CD4-positive, alpha-beta T cell treated with Interleukin-15 for 4 hours (primary cell): ENCODE measurements at regions not wholly inside any gene's neighbourhood (a gene's known extent, or its start where the extent isn't known, plus 50 kb on each side); places are given as distances from the start of the nearest gene placed in this dataset.

ENCODE experiments used
- DNase-seq: peaks from one replicate; pipeline ENCODE4 v3.0.0-alpha.2; 2020; ENCODE audit warnings: low spot score

DNA sequence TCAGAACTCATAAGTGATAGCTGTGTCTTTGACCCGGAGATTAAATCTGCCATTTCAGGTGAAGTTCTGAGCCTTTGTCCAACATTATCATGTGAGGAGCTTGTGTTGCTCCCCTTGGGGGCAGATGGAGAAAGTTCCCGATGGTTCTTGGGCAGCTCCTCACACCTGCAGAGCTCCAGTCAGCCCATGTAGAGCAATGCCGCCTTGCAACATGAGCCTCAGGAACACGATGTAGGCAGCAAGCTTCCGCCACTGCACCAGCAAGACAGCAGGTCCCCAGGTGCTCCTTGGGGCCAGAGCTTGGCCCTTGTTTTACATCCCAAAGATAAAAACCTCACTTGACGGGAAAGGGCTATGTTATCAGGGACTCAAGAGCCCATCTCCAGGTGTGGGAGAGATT, 292.7 kb downstream of the IRX1 start:
- DNase-seq = no peak

DNA sequence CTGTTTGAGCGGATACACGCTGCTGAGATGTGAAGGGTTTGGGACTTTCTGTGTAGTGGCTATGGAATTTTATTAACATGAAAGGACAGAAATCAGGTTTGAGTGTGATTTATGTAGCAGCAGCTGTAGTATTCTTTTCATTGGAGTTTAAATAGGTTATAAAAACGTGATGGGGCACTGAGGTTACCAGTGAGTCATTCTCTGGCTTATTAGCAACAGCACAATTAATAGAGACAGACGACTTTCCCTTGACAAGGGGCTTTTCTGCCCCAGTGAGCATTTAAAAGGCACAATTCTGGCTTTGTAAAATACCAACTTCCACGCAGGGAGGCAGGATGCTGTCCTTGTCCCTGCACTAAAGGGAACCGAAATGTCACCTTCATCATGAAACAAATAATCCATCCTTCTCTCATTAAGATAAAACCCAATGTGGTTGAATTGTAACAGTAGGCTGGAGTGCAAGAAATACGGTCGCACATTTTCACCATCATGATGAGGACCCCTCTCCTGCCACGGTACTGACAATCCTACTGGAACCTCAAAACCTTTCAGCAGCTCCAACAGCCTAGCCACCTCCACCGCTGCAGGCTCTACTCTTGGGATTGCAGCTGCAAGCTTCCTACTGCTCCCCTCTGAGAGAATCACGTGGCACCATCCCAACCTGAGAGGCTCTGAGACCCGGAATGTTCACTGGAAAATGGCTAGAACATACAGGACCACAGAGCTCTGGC, 293.9 kb downstream of the IRX1 start:
- DNase-seq = no peak

DNA sequence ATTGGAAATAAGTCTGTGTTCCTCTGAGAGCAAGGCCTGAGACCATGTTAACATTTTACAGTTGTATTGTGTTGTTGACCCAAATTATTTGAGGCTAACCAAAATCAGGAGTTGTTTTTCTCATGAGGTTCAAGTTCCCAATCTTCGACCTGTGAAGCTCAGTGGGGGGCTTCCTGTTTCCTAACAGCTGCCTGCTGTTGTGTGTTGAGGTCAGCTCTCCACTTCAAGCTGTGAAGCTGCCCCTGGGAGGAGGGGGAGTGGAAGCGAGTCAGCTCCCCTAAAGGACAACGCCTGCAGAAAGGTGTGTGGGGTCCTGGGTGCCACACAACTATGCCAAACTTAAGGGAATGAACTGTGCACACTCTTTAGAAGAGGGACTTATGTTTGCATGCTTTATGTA, 295.5 kb downstream of the IRX1 start:
- no peak for DNase-seq

DNA sequence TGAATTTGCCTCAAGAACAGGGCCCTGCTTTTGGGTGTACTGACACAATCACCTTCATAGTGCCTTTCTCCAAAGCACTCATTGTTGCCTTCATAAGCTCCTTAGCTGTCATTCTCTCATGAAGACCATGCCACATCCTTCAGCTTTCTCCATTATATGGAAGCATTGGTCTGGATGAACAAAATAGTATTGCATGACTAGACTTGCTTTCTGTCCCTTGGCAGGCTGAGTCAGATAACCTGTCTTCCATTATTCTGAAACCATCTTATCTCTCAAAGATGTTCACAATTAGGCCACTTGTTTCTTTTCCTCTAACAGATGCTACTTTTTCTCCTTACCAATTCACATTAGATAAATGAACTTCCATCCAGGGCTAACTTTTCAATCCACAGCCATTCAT, 297.9 kb downstream of the IRX1 start:
- no peak for DNase-seq

DNA sequence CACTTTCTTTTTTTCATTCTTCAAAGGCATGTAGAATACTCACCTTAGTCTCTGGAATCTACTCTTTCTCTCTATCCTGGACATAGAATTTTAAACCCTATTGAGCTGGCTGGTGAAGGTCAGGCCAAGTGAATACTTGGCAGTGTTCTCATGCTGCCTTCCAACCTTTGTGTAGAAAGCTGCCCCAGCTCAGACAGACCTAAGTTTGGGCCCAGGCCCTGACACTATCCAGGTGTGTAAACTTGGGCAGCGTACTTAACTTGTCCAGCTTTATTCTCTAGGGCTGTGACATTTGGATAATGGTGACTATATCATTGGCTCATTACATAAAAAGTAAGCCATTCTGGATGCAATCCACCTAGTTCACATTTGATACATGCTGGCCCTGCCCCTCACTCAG, 298.3 kb downstream of the IRX1 start:
- no peak for DNase-seq

DNA sequence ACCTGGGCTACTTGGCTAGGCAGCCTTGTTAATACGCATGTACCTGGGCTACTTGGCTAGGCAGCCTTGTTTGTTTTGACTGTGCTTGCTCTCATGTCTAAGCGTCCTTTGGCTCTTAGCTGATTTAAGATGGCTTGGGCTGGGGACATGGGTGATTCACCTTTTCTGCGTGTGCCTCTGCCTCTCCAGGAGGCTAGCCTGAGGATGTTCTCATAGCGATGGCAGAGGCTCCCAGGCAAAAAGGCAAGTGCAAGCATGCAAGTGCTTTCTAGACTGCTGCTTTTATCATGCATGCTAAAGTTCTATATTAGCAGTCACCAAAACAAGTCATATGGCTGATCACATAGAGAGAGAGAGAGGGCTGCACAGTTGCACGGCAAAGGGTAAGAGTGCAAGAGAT, 300.5 kb downstream of the IRX1 start:
- no peak for DNase-seq

DNA sequence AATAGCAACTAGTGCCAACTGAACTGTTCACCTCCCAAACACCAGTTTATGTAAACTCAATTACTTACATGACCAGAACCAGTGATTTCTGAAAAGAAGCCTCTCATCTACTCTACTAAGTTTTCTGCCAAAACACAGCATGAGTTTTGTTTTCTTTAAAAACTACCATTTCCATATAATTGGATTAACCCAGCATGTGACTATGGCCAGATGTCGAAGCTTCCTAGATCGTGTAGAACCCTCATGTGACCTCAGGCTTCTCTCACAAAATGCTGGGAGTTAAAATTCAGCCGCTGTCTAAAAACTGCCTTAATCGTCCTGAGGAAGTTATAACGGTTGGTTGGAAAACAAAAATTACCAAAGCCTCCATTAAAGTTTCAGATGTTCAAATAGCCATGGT, 303.5 kb downstream of the IRX1 start:
- DNase-seq = no peak

DNA sequence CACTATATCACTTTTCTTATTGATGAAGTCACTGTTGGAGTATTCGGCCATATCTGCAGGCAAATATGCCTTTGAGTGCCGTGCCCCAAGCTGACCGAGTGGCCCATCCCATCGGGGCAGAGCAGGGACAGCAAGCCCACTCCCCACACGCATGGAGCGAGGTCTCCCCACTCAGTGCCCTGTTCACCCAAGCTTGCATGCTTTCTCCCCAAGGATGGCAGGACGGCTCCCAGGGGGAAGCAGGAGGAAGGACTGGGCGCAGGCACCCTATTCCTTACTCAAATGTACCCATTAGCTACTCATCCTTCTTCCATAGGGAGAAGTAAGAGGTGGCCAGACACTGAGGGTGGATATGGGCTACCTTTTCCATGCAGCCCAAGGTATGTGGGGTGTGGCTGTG, 309.0 kb downstream of the IRX1 start:
- DNase-seq = no peak

DNA sequence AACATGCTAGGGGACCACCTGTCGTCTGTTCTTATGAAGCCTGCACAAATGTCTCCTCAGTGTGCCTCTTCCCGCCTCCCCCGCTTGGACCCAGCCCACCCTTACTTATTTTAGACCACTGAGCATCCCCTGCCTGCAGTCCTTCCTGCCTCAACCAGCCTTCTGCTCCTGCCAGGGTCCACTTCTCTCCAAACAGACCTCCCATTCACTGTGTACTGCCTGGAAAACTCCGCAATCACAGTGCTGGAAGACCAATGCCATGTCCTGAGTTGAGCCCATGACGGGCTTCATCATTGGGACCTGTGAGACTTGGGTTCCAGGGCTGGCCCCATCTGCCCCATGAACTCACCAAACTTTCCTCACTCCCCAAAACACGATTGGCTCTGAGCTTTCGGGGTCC, 309.4 kb downstream of the IRX1 start:
- DNase-seq = no peak

DNA sequence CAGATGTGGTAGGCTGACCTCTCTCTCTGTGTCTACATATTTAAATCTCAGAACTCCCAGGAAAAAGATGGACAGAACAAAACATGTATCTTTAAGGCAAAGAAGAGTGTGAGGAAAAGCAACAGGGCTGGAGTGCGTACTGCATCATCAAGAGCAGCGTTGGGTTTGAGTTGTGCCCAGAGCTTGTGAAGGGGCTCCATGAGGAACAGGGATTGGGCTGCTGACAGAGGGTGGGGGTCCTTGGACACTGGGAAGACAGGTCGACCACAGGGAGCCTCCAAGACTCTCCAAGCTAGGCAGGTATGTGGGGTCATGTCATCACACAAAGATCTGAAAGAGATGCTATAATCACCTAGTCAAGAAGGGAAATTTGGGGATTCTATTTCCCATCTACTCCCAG, 309.9 kb downstream of the IRX1 start:
- DNase-seq = no peak

DNA sequence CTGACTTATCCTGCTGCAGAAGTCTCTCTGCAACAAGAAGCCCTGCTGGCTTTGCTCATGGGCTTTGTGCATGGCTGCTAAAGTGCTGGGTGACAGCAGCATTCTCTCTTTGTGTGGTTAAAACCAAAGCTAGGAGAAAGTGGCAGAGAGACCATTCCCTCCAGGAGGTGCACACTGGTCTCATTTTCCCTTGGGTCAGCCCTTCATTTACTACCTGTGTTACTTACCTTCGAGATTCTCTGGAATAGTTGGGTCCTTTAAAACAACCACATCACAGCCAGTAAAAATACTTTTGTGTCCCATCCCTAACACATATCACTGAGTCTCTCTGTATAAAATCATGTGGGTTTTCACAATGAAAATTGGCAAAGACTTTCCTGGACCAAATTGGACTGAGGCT, 315.5 kb downstream of the IRX1 start:
- DNase-seq = no peak

DNA sequence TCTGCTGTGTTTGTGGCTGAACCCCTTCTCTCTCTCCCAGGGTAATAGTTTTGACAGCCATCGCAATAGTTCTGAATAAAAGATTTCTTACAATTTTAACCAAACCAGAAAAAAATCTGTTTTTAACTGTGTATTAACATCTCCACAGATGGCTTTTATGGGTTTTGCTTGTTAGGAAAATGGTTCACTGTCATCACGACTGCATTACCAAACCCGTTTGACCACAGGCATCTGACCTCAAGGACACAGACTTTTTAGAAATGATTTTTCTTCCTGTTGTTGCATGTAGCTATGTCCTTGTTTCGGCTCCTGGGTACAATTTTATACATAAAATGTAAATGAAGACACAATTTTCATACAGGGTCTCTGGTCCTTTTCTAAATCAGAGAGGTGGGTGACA, 316.1 kb downstream of the IRX1 start:
- no peak for DNase-seq

DNA sequence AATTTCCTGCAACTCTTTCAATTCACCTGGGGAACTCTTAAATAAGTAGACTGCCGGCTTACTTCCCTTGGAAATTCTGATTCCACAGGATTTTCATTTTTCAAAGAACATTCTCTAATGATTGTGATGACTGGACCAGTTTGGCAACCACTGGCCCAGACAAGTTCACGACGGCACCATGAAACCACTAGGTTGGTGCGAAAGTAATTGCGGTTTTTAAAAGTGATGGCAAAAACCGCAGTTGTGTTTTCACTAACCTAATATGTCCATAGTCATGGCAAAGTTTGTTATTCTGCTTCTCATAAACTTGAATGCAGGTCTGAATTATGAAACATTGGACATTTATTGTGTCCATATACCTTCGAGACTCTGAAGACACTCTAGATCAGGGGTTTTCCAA, 317.2 kb downstream of the IRX1 start:
- no peak for DNase-seq

DNA sequence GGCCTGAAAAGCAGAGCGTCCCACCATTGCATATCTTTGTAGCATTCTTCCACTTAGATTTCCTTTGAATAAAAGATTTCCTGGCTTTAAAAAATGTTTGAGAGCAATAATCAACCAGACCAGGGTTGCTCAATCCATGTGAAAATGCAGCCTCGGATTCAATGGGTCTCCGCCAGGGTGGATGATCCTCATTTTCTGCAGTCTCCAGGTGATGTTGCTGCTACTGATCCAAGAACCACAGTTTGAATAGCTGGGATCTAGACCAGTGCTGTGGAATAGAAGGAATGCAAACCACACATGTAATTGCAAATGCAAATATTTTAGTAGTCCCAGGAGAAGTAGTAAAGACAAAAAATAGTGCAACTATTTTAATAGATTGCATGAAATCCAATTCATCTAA, 317.6 kb downstream of the IRX1 start:
- no peak for DNase-seq

DNA sequence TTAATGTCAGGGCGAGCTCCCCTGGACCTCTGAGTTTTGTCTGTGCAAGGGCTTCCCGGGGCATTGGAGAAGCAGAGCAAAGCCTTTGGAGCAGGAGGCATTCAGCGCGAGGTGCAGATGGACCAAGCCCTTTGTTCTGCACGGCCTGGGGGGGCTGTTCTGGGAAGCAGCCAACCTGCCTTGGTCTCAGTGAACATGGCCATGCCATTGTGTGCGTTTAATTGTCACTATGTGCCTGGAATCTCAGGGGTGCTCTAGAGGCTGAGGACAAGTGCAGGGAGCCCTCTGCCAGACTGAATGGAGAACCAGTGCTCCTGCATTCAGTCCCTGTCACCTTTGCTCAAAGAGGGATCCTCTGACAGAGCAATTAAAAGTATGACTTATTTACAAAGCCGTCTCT, 329.4 kb downstream of the IRX1 start:
- DNase-seq = no peak

DNA sequence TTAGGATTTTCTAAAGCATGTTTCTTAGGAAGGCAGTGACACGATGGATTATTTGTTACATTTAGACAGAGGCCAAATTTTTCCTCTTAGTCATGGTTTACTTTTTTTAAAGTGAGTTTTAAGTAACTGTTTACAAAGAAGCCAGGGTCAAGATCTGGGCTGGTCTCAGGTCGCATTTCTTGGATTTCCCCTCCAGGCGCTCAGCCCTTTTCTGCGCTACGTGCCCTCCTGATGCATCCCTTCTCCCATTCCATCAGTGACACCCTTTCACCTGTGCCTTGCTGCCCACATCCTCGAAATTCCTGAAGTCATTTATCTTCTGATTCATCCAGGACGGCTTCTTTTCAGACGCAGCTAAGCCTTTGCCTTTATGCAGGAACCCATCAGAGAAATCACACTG, 330.3 kb downstream of the IRX1 start:
- no peak for DNase-seq

DNA sequence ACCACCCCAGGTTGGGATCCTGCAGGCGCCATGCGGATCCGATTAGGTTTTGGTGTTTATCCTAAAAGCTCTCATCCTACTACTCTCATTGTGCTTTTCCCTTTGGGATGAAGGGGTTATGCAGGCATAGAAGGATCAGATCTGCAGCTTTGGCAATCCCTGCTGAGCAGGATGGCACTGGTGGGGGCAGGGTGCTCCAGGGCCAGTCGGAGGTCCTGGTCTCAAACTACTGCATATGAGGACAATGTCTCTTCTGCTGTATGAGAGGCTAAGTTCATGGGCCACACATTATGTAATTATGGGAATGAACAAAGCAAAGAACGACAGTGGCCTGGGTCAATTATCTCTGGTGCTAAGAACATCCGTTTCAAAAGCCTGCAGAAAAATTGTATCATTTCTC, 334.2 kb downstream of the IRX1 start:
- DNase-seq = no peak

DNA sequence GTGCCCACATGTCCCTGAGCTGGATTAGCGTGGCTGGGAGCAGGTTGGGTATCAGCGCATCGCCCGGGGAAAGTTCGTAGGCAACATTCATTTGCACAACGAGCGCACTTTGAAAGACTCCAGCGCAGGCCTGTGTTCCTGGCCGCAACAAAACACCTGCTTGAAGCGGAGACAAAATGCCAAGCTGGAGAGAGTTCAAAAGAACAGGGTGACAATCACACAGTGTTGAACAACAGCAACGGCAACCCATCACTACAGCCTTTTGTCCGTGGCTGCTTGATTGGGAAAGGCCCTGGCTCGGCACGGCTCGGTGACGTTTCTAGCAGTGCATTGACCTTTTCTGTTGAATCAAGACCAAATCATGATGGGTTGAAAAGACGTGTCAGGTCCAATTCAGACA, 336.3 kb downstream of the IRX1 start:
- no peak for DNase-seq

DNA sequence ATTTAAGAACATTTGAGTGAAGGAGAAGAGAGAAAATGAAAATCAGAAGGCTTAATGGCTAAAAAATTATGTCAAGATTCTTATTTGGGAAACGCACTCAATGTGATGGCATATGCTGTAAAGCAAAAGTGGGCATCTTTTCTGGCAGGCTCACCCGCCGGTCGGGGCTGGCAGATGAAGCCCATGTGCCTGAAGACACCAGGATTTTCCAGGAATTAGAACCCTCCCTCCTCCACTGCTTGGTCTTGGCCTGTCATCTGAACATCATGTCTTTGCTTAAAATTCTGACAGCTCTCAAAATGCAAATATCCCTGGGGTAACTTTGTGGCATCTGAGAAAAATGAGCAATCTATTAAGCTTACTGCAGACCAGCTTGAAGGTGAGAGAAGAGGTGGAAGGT, 337.9 kb downstream of the IRX1 start:
- no peak for DNase-seq

DNA sequence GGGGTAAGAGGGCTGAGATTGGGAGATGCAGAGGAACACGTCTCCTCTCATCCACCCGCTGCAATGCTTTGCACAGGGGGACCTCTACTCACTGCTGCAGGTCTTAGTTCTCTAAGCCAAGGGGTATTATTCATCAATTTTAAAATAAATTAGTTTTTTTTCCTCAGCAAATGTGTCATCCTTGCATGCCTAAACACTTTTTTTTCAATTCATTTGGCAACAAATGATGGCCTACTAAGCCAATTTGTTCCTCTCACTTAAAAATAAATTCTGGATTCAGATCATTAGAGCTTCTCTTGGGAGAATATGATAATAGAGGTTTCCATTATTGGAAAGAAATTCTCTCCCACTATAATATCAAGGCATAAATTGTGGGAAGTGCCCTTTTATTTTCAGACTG, 338.3 kb downstream of the IRX1 start:
- DNase-seq = no peak

DNA sequence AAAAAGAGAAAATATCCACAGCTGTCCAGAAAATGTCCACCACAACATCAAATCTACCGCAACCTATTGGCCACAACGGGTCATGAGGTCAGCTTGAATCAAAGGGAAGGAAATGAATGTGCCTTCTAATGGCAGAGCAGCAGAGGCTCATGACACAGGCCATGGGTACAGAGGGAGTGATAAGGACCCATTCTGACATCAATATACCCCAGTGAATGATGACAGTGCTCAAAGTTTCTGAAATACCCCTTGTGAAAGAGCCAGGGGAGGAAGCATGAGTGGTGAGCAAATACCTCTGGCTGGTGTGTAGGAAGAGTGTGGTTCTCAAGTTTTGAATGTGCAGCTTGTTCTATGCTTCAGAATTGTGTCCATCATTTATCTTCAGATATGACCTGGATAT, 348.2 kb downstream of the IRX1 start:
- DNase-seq = no peak

DNA sequence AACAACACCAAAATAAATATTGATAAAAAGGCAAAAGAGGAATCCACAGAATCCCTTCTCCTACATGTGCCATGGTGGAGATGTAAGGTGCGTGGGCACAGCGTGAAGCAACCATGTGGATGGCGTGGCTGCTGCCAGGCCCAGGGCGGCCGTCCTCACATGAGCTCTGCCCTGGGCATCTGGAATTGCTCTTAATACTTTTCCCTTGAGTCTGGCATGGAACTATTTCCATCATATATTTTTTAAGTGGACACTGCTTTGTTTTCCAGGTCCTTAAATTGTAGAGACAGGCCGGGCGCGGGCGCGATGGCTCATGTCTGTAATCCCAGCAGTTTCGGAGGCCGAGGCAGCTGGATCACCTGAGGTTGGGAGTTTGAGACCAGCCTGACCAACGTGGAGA, 349.3 kb downstream of the IRX1 start:
- DNase-seq = no peak

DNA sequence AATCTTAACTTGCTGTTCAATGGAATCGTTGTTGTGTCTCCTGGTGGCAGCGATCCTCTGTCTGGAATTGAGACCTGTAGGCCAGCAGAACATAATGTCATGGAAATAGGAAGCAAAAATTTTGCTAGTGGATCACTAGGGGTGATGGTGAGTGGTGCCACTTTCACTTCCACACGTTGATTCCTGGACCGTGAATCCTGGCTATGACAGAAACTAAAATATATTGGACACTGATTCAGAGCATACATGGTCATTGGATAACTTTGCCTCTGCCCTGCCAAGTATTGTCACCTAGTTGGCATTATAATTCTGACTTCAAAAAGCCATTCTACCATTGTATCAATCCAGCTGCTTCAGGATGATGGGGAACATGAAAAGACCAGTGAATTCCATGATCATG, 353.2 kb downstream of the IRX1 start:
- DNase-seq = no peak

DNA sequence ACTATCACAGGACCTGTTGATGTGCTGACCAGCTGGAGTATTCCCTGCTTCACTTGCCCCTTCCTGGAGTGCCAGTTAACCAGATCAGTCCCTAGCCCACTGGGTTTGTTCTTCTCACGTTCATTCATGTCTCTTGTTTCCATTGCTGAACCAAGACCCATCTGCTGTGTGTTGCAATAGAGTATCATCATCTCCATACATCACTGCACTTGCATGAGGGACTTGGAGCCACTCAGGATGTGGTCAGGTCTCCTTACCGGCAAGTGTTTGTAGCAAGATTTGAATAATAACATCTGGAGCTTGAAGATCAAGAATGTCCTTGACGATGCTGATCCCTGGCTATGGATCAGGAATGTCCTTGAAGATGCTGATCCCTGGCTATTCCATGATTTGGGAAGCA, 358.6 kb downstream of the IRX1 start:
- no peak for DNase-seq

DNA sequence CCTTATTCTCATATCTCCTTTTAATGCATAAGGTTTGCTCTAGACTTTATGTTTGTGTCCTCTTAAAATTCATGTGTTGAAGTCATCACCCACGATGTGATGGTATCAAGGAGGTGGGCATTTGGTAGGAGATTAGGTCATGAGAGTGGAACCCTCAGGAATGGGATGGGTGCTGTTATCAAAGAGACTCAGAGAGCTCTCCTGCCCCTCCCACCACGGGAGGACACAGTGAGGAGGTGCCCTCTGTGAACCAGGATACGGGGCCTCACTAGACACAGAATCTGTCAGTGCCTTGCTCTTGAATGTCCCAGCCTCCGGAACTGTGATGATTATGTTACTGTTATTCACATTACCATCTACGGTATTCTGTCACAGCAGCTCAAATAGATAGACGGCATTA, 359.0 kb downstream of the IRX1 start:
- DNase-seq = no peak
